ENCODE measurements at regions not wholly inside any gene's neighbourhood (a gene's known extent, or its start where the extent isn't known, plus 50 kb on each side); places are given as distances from the start of the nearest gene placed in this dataset.
"Not testable (repeated sequence)": the region's sequence is repeated elsewhere in the genome, so short reads cannot be mapped to it uniquely, and the experiment has no call there.

DNA sequence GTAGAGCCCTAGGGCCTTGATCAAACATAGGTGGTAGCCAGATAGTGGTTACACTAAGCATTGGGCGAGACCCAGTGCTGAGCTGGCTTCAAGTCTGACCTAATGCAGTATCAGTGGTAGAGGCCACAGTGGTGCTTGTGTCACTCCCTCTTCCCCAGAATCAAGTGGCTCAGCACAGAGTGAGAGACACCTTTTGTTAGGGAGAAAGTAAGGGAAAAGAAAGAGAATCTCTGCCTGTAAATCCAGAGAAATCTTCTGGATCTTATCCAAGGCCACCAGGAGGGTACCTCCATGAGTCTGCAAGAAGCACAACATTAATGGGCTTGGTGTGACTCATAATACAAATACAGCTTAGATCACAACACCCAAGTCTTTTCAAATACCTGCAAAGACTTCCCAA lies 117.7 kb upstream of the SLC6A14 start:
- no peak overlapping the region for H3K4me3 ChIP-seq (replicated peaks; ENCODE audit: low read depth, low read length)
- TF ChIP-seq, protein P1, sequence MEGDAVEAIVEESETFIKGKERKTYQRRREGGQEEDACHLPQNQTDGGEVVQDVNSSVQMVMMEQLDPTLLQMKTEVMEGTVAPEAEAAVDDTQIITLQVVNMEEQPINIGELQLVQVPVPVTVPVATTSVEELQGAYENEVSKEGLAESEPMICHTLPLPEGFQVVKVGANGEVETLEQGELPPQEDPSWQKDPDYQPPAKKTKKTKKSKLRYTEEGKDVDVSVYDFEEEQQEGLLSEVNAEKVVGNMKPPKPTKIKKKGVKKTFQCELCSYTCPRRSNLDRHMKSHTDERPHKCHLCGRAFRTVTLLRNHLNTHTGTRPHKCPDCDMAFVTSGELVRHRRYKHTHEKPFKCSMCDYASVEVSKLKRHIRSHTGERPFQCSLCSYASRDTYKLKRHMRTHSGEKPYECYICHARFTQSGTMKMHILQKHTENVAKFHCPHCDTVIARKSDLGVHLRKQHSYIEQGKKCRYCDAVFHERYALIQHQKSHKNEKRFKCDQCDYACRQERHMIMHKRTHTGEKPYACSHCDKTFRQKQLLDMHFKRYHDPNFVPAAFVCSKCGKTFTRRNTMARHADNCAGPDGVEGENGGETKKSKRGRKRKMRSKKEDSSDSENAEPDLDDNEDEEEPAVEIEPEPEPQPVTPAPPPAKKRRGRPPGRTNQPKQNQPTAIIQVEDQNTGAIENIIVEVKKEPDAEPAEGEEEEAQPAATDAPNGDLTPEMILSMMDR (IDR thresholded peaks at IDR 0.05; ENCODE audit: low read length, missing control alignments) = no peak
- DNase-seq (ENCODE audit: low read depth) = no peak

DNA sequence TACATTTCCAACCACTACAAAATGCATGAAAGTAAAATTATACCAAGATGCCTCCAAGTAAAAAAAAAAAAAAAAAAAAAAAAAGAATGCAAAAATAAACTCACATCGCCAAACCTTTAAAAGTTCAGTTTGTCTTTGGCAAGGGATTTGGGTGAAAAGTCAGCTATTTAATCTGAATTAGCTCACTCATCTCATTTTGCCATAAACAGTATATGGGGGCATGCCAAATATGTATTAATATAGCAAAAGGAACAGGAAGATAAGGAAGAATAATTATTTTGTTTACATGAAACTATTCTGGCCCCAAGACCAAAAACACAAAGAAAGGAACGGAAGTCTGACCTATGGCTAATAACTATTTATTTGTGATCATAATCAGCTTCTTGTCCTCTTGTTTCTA lies 114.7 kb upstream of the SLC6A14 start:
- no peak overlapping the region for H3K4me3 ChIP-seq (replicated peaks; ENCODE audit: low read depth, low read length)
- no peak for DNase-seq (ENCODE audit: low read depth)
- TF ChIP-seq, protein P1 (IDR thresholded peaks at IDR 0.05; ENCODE audit: low read length, missing control alignments) = no peak

DNA sequence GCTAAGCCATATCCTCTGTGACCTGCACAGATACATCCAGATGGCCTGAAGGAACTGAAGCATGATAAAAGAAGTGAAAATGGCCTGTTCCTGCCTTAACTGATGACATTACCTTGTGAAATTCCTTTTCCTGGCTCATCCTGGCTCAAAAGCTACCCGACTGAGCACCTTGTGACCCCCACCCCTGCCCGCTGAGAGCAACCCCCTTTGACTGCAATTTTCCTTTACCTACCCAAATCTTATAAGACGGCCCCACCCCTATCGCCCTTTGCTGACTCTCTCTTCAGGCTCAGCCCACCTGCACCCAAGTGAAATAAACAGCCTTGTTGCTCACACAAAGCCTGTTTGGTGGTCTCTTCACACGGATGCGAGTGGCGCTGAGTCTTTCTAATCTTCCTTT lies 104.4 kb upstream of the SLC6A14 start:
- not testable (repeated sequence) for DNase-seq (ENCODE audit: low read depth); H3K4me3 ChIP-seq (replicated peaks; ENCODE audit: low read depth, low read length)

DNA sequence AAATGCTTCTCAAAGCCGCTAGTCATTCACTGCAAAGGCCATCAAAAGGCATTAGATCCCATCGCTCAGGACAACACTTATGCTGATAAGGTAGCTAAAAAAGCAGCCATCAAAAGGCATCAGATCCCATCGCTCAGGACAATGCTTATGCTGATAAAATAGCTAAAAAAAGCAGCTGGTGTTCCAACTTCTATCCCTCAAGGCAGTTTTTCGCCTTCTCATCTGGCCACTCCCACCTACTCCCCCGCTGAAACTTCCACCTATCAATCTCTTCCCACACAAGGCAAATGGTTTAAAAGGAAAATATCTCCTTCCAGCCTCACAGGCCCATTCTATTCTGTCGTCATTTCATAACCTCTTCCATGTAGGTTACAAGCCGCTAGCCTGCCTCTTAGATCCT lies 101.6 kb upstream of the SLC6A14 start:
- not testable (repeated sequence) for DNase-seq (ENCODE audit: low read depth); H3K4me3 ChIP-seq (replicated peaks; ENCODE audit: low read depth, low read length)

DNA sequence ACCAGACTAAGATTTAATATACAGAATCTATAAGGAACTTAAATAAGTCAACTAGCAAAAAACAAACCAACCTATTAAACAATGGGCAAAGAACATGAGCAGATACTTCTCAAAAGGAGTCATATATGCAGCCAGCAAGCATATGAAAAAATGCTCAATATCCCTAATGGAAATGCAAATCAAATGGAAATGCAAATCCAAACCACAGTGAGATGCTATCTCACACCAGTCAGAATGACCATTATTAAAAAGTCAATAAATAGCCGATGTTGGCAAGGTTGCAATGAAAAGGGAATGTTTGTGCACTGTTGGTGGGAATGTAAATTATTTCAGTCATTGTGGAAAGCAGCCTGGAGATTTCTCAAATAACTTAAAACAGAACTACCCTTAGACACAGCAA lies 97.0 kb upstream of the SLC6A14 start:
- TF ChIP-seq, protein P1 (IDR thresholded peaks at IDR 0.05; ENCODE audit: low read length, missing control alignments) = no peak
- no peak overlapping the region for H3K4me3 ChIP-seq (replicated peaks; ENCODE audit: low read depth, low read length)
- DNase-seq (ENCODE audit: low read depth) = no peak

DNA sequence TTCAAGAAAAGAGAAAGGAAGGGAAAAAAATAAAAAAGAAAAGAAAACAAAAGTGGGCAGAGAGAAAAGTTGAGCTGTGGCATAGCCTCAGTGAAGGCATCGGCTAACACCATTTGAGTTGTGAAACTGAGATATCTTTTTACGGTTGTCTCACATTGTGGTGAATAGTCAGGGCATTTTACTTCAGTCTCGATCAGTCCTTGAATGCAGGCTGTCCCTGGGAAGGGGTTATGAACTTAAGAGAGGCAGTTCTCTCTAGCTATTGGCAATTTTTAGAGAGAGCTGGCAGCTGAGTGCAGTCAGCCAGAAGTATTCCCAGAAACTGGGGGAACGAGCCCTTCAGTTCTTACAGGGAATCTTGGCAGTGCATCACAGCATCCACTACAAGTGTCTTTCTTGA lies 93.5 kb upstream of the SLC6A14 start:
- TF ChIP-seq, protein P1 (IDR thresholded peaks at IDR 0.05; ENCODE audit: low read length, missing control alignments) = no peak
- H3K4me3 ChIP-seq (replicated peaks; ENCODE audit: low read depth, low read length) = no peak overlapping the region
- DNase-seq (ENCODE audit: low read depth) = no peak

DNA sequence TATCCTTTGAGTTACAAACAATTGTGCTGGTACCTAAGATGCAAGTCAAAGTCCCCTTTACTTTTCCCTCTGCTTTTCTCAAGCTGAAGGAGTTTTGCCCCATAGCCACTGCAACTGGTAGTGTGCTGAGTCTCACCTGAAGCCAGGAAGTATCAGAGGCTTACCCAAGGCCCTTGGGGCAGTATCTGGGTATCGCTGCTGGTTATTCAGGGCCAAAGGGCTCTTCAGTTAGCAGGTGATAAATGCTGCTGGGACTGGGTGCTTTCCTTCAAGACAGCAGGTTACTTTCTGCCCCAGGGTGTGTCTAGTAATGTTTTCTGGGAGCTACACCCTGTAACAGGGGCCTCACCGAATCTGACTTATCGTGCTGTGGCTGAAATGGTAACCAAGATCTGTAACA lies 90.4 kb upstream of the SLC6A14 start:
- DNase-seq (ENCODE audit: low read depth) = no peak
- H3K4me3 ChIP-seq (replicated peaks; ENCODE audit: low read depth, low read length) = no peak overlapping the region

DNA sequence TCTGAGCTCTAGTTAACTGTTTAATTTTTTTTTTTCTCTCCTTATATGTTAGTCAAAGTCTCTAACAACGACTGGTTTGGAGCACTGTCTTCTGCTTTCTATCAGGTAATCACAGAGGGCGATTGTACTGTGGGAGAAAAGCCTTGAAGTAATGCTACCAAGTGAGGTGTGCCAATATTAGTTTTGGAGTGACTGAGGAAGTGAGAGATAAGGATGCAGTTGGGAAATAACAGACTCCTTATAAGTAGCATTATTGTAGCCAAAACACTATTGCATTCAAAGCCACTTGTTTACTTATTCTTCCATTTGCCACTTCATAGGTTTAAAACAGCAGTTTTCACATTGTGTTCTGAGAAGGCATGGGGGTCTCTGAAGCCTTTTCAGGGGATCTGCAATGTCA lies 79.1 kb upstream of the SLC6A14 start:
- TF ChIP-seq, protein P1 (IDR thresholded peaks at IDR 0.05; ENCODE audit: low read length, missing control alignments) = no peak
- no peak overlapping the region for H3K4me3 ChIP-seq (replicated peaks; ENCODE audit: low read depth, low read length)
- peak; percentile 22 for DNase-seq (ENCODE audit: low read depth)

More for the DNA sequence above, 90.4 kb upstream of the SLC6A14 start:
- TF ChIP-seq, protein P1 (IDR thresholded peaks at IDR 0.05; ENCODE audit: low read length, missing control alignments) = no peak
